ENCODE measurements at regions not wholly inside any gene's neighbourhood (a gene's known extent, or its start where the extent isn't known, plus 50 kb on each side); places are given as distances from the start of the nearest gene placed in this dataset.
"Not testable (repeated sequence)": the region's sequence is repeated elsewhere in the genome, so short reads cannot be mapped to it uniquely, and the experiment has no call there.

DNA sequence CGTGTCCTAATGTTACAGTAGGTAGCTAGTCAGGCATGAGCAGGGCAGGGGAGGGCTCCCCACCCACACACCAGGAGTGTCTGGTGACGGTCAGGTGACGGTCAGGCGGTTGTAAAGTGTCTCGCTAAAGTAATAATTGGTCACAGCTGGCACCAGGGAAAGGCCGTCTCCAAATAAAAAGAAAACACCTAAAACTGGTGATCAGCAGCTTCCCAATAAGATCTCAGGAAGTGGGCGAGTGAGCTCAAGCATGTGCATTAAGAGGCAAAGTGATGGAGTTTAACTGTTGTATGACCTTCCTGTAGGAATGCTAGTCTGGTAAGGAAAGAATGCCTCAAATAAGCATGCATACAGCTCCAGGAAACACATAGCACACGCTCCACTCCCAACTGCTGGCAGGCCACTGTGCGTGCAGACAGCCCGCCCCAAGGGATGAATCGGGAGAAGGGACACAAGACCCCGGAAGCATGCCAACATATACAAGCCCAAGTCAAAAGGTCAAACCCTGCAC is 177.1 kb downstream of the RNF144A start:
- no peak for DNase-seq

DNA sequence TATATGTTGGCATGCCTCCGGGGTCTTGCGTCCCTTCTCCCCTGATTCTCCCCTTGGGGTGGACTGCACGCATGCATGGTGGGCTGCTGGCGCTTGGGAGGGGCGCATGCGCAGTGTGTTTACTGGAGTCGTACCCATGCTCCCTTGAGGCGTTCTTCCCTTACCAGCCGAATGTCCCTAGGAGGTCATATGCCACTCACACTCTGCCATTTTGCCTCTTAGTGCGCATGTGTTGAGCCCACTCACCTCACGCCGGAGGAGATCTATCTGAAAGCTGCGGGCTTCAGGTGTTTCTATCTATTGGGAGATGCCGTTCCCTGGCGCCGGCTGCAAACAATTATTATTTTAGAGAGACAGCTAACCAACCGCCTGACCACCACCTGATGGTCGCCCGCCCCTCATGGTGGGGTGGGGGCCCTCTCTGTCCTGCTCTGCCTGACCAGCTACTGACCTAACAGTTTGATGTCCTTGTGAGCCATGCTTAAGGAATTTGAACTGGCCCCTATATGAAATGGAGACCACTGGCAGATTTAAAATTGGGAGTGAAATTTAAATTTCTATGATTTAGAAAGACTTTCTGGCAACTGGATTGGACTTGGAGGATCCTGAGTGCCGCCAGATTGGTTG is 179.6 kb downstream of the RNF144A start:
- no peak for DNase-seq

DNA sequence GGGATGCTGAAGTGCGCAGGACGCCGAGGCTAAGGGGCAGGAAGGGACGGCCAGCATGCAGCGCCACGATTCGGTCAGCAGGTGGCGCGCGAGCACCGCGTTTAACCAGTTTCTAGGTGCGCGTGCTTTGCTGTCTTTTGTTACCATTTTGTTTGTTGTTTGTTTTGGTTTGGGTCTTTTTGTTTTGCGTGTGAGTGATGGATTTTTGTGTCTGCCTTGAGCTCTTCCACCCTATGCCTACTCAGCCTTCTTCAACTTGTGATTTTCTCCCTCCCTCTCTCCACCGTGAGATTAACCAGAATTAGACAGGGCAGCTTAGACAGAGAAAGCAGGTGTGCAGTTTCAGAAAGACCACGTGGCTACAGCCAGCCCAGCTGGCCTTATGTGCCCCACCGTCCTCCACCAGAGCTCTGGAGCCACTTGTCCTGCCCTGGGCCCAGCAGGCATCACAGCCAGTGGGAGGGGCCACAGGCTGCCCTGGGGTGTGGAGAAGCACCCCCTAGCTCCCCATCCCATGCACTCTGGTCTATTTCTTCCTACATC is 180.2 kb downstream of the RNF144A start:
- peak; percentile 56 for DNase-seq

DNA sequence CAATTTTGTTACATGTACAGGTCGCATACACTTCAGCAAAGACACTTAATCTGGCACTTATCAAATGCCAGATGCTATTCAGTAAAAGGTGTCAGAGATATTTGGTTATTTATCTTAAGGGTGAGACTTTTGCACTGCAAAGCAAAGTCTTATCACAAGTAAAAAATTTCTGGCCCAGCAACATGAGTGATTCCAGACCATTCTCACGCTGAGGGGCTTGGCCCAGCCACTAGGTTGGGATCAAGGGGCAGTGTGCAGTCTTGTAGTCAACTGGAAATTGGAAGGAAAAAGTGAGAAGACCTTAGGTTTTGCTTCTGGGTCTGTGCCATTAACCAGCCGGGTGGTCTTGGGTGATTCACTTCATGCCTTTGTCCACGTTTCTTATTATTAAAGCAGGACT is 181.6 kb downstream of the RNF144A start:
- no peak for DNase-seq

DNA sequence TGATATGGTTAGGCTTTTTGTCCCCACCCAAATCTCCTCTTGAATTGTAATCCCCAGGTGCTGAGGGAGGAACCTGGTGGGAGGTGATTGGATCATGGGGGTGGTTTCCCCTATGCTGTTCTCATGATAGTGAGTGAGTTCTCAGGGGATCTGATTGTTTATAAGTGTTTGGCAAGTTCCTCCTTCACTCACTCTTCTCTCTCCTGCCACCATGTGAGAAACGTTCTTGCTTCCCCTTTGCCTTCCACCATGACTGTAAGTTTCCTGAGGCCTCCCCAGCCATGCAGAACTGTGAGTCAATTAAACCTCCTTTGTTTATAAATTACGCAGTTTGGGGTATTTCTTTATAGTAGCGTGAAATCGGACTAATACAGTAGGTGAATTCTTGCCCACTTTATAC is 182.5 kb downstream of the RNF144A start:
- DNase-seq, result not testable (repeated sequence)

DNA sequence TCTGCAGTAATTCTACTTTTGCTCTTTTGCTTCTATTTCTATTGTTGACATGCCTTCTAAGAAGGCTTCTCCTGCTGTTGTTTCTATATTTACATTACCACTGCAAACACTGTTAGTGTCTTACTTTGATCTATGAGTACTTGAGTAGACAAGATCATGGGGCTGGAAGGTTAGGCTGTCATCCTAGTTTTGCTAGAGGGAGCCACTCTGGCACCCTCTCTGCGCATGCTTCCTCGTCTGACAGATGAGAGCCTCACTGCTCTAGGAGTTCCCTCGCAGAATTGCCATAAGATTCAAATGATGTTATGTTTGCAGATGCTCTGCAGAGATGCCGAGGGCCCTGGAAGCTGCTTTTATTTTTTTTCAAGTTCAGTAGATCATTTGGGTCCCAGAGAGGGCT is 185.6 kb downstream of the RNF144A start:
- DNase-seq, result peak; percentile 9

DNA sequence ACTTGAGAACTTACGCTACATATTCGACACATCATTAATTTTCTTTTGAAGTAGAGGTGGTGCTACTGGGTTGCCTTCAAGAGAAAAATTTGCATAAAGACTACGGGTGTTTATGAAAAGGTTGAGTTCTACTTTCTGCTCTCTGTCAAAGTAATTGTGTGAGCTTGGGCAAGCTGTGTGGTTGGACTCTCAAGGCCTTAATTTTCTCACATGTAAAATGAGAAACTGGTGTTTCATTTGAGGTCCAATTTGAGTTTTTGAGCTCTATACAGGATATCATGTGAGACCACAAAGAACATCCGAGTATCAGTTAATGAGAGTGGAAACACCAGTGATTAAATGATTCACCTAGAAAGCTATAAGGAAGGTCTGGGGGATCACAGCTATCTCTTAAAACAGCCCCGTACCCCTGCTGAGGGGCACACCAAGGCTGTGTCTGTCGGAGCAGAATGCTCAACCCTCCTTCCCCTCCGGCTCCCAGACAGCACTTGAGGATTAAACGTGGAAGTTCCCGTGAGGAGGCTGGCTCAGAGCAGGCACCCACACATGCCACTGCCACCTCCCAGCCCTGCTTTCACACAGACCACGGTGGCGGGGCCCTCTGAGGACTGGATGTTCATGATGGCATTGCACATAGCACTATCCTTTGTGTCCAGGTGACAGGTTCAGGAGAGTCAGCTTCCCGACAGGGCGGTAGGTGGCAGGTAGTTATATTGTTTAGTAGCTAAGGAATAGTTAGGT is 191.8 kb downstream of the RNF144A start:
- DNase-seq, result no peak

DNA sequence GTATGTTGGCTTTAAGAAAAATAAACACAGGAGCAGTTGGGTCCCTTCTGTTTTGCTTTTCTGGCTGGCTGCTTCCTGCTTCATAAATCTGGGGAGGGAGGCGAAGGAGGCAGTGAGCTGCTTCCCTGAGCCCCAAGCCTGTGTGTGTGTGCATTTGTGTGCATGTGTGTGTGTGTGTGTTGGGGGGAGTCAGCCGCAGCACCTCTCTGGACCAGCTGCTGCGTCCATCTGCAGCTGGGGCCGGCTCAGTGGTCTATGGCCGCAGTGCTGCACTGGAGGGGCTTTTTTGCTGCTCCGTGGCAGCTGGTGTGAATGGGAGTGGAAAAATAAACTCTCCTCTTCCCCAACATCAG is 192.3 kb downstream of the RNF144A start:
- no peak for DNase-seq

DNA sequence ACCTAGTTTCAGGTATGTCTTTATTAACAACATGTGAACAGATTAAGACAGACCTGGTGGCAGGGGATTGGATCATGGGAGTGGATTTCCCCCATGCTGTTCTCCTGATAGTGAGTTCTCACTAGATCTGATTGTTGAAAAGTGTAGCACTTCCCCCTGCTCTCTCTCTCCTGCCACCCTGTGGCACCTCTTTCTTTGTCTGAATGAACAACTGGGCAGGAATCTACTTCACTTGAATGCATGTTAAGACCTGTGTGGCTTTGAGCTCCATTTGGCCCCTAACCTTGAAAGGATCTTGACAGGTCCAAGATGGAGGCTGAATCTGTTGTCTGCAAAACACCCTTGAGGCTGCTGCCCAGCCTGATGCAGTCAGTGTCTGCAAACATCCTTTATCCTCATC is 194.4 kb downstream of the RNF144A start:
- DNase-seq, result no peak

DNA sequence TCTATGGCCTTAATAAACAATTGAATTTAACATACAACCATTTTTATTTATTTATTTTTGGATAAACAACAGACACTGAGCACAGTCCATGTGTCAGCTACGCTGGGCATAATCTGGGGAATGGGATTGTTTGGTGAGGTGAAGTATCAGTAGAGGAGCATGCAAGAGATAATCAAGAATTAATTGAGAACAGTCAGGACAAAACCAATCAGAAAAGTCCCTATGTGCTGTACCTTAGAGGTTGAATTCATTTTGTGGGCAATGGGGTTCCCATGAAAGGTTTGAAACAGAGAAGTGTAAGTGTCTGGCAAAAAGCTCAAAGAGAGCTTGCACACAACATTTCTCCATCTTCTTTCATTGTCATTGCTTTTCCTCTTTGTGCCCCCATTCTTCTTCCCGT is 198.2 kb downstream of the RNF144A start:
- no peak for DNase-seq

DNA sequence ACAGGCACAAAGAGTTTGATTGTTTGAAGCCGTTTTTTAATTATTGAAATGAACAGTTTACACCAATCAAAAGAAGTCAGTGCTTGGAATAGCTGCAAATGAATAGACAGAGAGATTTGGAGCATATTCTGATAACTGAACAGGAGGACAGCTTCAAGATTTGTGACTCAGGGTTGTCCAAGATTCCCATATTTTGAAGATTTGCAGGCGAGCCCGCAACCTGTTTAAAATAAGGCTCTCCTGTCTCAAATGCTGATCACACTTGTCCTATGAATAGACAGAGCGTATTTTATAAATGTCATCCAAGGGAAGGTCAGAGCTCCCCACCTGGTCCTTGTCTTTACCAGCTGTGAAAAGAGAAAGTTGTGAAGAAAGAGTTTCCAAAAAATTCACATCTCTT is 198.7 kb downstream of the RNF144A start:
- DNase-seq, result no peak

DNA sequence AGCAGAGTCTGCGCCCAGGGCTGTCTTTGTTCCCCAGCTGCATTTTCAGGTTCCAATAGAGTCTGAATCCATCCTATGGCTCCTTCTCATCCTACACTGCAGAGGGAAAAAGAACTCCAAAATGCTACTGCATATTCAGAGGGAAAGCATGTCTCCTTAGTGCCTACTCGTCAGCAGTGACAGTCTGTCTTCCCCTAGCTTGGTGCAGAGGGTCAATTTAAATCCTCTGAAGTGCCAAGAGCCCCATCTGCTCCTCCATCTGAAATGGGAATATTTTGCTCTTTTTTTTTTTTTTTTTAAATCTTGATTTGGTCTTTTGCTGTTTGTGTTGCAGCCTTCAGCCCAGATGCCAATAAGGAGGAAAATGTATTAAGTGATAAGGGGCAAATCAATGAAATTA is 199.3 kb downstream of the RNF144A start:
- DNase-seq, result no peak

DNA sequence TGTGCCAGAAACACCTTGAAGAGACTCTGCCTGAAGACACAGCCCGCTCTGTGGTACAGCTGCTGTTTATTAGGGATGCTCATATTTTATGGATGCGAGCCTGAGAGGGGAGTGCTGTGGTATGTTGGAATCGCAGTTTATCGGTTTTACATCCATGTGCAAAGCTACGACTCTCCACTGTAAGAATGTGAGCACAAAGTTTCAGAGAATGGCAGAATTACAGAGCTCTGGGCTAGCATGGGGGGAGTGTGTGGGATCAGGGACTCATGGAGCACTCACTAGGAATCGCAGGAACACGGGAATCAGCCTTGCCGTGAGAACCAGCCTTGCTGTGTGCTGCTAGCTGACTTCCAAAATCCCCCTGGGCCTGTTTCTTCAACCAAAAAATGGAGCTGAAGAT is 199.9 kb downstream of the RNF144A start:
- DNase-seq, result no peak

DNA sequence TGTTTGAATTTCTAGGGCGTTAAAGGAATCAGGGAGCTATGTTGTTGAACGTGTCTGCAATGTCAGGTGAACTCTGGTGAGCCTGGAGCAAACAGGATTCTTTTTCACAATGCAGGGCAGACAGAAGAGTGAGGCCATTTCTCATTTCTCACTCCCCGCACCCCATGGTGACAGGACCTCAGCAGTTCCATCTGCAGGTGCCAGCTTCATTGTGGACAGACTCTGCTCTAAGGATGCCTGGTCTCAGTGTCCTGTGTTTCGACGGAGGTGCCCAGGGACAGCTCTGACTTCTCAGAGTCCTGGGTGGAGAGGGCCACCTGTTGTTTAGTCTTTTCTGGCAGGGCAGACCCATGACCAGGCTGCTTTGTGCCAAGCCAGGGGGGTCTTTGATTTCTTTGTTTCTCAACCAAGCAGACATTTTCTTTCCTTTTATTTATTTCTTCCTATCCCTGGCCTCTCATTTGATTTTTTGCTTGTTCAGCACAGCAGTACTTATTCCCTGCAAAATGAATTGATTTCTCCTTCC is 201.5 kb downstream of the RNF144A start:
- DNase-seq, result no peak

DNA sequence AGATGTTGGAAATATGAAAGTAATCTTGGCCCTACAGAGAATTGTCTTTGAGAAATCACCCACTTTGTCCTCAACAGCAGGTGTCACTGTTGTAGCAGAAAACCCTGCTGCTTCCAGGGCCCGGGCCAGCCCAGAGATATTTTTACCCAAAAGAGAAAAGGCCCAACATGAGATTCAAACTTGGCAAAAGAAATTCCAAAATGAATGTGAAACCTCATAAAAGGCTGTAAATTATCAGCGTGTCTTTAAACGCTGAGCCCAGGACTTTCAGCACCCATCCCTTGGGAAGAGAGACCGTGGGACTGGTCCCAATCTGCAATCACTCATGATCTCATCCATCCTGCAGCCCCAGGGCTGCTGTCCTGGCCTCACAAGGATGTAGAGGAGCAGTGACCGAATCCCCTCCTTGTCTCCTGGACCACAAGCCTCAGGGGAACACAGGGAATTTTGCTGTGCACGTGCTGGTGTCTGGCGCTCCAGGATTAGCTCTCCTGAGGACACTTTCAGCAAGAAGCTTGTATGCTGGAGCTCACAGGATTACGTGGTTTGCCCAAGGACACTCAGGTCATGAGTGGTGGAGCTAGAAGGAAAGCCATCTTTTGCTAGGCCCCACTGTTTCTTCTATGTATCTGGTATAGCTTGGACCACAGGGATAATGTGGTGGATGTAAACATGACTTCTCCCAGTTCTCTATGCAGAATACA is 202.1 kb downstream of the RNF144A start:
- no peak for DNase-seq

DNA sequence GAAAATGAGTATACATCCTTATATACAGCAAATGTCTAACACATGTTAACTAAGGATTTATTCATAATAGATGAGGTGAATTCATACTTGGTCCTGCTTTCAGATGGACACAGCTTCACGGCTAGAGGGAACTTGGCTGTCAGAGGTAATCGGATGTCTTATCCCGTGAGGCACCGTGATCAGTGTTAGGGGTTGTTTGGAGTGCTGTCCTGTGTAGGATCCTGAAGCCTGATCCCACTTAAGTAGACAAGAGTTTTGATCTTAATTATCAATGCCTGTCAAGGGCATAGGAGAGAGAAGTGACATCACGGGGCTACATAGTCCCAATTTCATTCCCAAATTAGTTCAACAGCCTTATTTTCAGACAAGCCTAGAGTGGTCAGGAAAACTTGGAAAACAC is 204.6 kb downstream of the RNF144A start:
- no peak for DNase-seq

DNA sequence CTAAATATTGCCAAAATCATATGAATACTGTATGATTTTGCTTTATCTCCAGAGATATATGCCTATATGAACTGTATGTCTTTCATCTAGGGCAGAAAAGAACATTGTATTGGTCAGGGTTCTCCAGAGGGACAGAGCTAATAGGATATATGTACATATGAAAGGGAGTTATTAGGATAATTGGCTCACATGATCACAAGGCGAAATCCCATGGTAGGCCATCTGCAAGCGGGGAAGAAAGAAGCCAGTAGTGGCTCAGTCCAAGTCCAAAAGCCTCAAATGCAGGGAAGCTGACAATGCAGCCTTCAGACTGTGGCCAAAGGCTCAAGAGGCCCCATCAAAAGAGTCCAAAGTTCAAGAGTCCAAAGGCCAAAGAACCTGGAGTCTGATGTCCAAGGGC is 209.9 kb downstream of the RNF144A start:
- no peak for DNase-seq

DNA sequence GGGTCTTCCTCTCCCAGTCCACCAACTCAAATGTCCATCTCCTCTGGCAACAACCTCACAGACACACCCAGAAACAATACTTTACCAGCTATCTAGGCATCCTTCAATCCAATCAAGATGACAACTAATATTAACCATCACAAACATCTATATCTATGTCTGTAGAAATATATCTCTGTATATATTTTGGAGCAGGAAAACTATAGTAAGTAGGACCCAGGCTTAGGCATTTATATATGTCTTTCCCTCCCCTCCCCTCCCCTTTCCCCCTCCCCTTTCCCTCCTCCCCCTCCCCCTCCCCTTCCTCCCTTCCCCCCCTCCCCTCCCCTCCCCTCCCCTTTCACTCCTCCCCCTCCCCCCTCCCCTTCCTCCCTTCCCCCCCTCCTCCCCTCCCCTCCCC is 210.5 kb downstream of the RNF144A start:
- no peak for DNase-seq

DNA sequence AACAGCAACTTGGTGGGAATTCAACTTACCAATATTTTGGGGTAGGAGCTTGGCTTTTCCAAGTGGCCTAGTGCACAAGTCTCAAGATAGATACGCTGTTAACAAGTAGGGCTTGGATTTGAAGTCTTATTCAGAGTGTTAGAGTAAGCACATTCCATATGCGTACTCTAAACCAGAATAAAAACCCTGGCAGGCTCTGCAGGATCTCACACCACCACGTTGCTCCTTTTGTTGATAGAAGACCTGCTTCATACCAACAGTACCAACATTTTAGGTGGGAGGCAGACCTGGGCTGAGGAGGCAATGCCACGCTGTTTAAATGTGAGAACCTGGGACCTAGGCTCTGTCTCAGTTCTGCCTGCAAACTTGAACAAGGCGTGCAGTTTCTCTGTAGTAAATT is 214.0 kb downstream of the RNF144A start:
- DNase-seq, result no peak

DNA sequence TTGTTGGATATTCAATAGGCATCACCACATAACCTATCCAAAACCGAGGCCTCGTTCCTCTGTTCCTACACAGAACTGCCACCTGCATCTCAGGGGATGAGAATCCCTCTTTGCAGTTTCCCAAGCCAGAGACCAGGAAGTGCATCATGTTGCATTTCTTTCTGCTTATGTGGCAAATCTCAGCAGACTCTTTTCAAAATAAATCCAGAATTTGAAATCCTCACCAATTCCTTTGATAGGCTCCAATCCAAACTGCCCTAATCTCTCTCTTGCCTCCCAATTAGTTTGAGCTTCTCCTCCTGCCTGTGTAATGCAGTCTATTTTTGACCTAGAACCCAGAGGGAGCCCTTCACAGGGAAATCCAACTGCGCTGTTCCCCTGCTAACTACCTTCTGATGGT is 215.5 kb downstream of the RNF144A start:
- no peak for DNase-seq

DNA sequence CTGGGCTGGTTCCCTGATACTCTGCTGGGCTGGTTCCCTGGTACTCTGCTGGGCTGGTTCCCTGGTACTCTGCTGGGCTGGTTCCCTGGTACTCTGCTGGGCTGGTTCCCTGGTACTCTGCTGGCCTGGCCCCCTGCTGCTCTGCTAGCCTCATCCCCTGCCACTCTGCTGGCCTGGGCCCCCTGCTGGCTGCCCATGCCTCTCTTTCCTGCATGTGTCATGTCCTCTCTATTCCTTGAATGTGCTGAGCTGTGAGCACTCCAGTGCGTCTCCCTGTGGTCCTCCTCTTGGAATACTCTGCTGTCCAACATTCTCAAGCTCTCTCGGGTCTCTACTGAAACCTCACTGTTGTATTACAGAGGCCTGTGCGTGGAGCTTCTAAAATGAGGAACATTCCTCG is 216.3 kb downstream of the RNF144A start:
- DNase-seq, result no peak

DNA sequence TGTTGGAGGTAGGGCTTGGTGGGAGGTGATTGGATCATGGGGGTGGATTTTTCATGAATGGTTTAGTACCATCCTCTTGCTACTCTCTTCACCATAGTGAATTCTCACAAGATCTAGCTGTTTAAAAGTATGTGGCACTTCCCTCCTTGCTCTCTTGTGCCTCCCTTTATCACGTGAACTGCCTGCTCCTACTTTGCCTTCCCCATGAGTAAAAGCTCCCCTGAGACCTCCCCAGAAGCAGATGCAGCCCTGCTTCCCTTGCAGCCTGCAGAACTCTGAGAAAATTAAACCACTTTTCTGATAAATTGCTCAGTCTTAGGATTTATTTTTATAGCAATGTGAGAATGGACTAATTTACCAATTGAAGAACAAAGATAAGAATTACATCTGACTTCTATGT is 223.1 kb downstream of the RNF144A start:
- no peak for DNase-seq

DNA sequence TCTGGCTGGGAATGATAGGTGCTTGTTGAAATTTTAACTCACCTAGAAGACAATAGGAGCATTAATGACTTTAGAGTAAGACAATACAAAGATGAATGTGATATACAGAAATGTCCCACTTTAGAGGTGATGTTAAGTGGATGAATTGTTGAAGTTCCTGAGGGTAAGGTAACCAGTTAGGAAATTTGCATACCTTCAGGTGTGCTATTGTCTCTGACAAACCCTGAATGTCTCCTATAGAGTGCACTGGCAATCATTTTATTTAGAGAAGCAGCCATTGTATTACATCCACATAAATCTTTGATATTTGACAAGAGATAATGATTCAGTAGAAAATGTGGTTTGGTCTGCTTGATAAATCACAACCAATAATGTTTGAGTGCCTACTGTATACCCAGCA is 228.5 kb downstream of the RNF144A start:
- DNase-seq, result no peak

DNA sequence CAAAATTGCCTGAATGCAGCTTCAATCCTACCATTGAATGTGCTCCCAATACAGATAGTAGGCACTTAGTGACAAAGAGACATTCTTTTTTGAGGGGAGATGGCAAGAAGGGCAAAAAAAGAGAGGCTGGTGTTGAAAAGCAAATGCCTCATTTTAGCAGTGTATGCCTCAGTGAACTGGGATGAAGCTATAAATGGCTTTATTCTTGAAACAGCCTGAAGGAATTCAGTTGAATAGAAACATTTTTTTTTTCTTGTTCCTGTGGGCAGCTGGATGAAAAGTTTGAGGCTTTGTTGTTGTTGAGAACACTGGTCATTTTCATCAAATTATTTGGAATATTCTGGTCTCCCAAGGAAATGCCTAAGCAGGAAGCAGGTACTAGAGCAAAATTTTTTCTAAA is 228.9 kb downstream of the RNF144A start:
- no peak for DNase-seq
